ENCODE measurements at regions not wholly inside any gene's neighbourhood (a gene's known extent, or its start where the extent isn't known, plus 50 kb on each side); places are given as distances from the start of the nearest gene placed in this dataset.

DNA sequence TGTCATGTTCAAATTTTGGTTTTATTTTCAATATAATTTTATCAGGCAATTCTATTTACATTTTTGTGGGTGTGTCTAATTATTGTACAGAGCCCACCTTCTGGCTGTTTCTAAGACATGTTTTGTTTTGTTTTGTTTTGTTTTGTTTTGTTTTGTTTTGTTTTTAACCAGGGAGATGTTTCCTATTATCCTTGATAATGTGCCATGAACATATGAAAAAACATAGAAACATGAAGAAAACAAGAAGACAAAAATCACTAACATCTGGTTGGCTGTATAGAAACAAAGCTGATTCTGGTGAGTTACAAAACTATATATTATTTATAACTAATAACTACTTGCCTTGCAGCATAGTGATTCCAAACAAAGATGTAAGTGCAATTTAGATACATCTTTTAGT is 128.1 kb upstream of the TRPC4 start:
- Histone ChIP-seq H3K4ac (ENCODE audit: low read depth, low read length) (no peak overlapping the region), H2AFZ (ENCODE audit: low read length) (no peak overlapping the region), H4K8ac (replicated peaks; ENCODE audit: insufficient read length, low read depth, low read length) (no peak overlapping the region), H3K79me2 (ENCODE audit: insufficient read depth, low read length) (no peaks in the 10 kb centered on the region), H4K20me1 (ENCODE audit: control insufficient read depth, insufficient read depth, insufficient read length) (no peaks in the 10 kb centered on the region), H3K23me2 (ENCODE audit: insufficient read length, low read depth, low read length, poor library complexity, severe bottlenecking) (no peaks in the 10 kb centered on the region), H3K56ac (ENCODE audit: insufficient read length, low read depth, low read length) (no peak overlapping the region), H2BK5ac (ENCODE audit: insufficient read length, low read length) (no peak overlapping the region), H4K91ac (ENCODE audit: insufficient read length, low read depth, low read length) (no peak overlapping the region), H3K18ac (ENCODE audit: insufficient read length, low read depth, low read length) (no peak overlapping the region), H3K9ac (ENCODE audit: extremely low read depth, insufficient read length, low read length) (no peak overlapping the region), H3K27me3 (ENCODE audit: insufficient read depth, low read length) (no peaks in the 10 kb centered on the region), H3K79me1 (ENCODE audit: insufficient read depth, low read depth, low read length, poor library complexity, severe bottlenecking) (no peaks in the 10 kb centered on the region), H4K5ac (ENCODE audit: insufficient read length, low read depth, low read length) (no peak overlapping the region), H3K4me2 (ENCODE audit: insufficient read depth, insufficient read length, low read length) (no peak overlapping the region), H2BK120ac (ENCODE audit: low read depth, low read length, poor library complexity, severe bottlenecking) (no peak overlapping the region), H2BK15ac (ENCODE audit: low read depth, low read length) (no peak overlapping the region), H3K9me3 (ENCODE audit: control insufficient read depth, low read depth, low read length) (no peaks in the 10 kb centered on the region), H3K27ac (ENCODE audit: insufficient read length, low read depth, low read length) (no peak overlapping the region), H3T11ph (ENCODE audit: low read length) (no peak overlapping the region), H2AK5ac (ENCODE audit: insufficient read length, low read length) (no peak overlapping the region), H2BK12ac (ENCODE audit: insufficient read length, low read depth, low read length) (no peak overlapping the region), H2BK20ac (ENCODE audit: low read depth, low read length, poor library complexity, severe bottlenecking) (no peak overlapping the region), H3K23ac (ENCODE audit: insufficient read length, low read depth, low read length) (no peak overlapping the region), H3K14ac (ENCODE audit: insufficient read depth, low read length) (no peak overlapping the region), H3K4me1 (ENCODE audit: insufficient read depth, low read length) (no peaks in the 10 kb centered on the region)
- H3K36me3 Mint-ChIP-seq (ENCODE audit: insufficient read depth in 1 of 3, low read depth in 3 of 3), result no peaks in the 10 kb centered on the region
- H3K4me3 Mint-ChIP-seq, result no peak overlapping the region
- no peaks in the 10 kb centered on the region for H3K9me3 Mint-ChIP-seq
- H3K4me1 Mint-ChIP-seq, result peaks cover 11 to 16% of the 10 kb centered on the region in 2 experiments
- no peaks in the 10 kb centered on the region for H3K27me3 Mint-ChIP-seq (ENCODE audit: low read depth)
- no peak for DNase-seq
- H3K27ac Mint-ChIP-seq, result no peak overlapping the region
- TF ChIP-seq, protein P1, sequence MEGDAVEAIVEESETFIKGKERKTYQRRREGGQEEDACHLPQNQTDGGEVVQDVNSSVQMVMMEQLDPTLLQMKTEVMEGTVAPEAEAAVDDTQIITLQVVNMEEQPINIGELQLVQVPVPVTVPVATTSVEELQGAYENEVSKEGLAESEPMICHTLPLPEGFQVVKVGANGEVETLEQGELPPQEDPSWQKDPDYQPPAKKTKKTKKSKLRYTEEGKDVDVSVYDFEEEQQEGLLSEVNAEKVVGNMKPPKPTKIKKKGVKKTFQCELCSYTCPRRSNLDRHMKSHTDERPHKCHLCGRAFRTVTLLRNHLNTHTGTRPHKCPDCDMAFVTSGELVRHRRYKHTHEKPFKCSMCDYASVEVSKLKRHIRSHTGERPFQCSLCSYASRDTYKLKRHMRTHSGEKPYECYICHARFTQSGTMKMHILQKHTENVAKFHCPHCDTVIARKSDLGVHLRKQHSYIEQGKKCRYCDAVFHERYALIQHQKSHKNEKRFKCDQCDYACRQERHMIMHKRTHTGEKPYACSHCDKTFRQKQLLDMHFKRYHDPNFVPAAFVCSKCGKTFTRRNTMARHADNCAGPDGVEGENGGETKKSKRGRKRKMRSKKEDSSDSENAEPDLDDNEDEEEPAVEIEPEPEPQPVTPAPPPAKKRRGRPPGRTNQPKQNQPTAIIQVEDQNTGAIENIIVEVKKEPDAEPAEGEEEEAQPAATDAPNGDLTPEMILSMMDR (conservative IDR thresholded peaks at IDR 0.05), result no peak

All from H9 (cell line).